B cell (primary cell): ENCODE measurements at regions not wholly inside any gene's neighbourhood (a gene's known extent, or its start where the extent isn't known, plus 50 kb on each side); places are given as distances from the start of the nearest gene placed in this dataset.

Experiments
- ATAC-seq: fragments of 200-7000 bp; cut with Tn5 transposase; one replicate; pipeline ENCODE4 v1.10.0; 2021; ENCODE audit warnings: low read depth, mild to moderate bottlenecking, moderate number of reproducible peaks, moderate library complexity
- CTCF ChIA-PET: fragments of 350-600 bp; sonication (Branson Sonifier 250); formaldehyde crosslinking; loops from one replicate; lab custom pipeline; 2021; ENCODE audit warnings: antibody characterized with exemption, inconsistent platforms; lab: Charles Lee
- POLR2A ChIA-PET: fragments of 350-600 bp; sonication (Branson Sonifier 250); formaldehyde crosslinking; loops from one replicate; lab custom pipeline; 2021; ENCODE audit warnings: antibody characterized with exemption; lab: Charles Lee
- DNase-seq: peaks from one replicate; pipeline ENCODE4 v3.0.0; 2013
- H2AFZ ChIP-seq: 2 replicates; pipeline ENCODE4 v1.6.1; 2012; ENCODE audit warnings: mild to moderate bottlenecking, low read depth, low read length; ENCODE audit not compliant: insufficient read depth, poor library complexity, severe bottlenecking
- H3K27ac ChIP-seq, 2 donors: 1 replicate in 1 of 2; 2 replicates in 1 of 2; pipeline ENCODE4 v1.5.1; 2012 to 2013; ENCODE audit warnings: low read length in 2 of 2, mild to moderate bottlenecking in 2 of 2, moderate library complexity in 1 of 2
- H3K27me3 ChIP-seq, 4 experiments: fragments of 200-600 bp in 1 of 4; sonication (generic) in 1 of 4; replicated peaks in 1 of 4; 1 replicate in 2 of 4; 2 replicates in 2 of 4; pipeline versions ENCODE4 v1.6.1 to v1.7.0; 2013 to 2016; ENCODE audit warnings: low read length in 3 of 4, mild to moderate bottlenecking in 2 of 4, mixed read lengths in 1 of 4, moderate library complexity in 1 of 4; ENCODE audit not compliant: insufficient read depth in 4 of 4, control insufficient read depth in 3 of 4; ENCODE audit errors: control extremely low read depth in 1 of 4
- H3K36me3 ChIP-seq, 2 experiments: replicated peaks in 1 of 2; 1 replicate in 1 of 2; 2 replicates in 1 of 2; pipeline versions ENCODE4 v1.6.1 to v1.7.1; 2013; ENCODE audit warnings: low read length in 1 of 2; ENCODE audit not compliant: insufficient read depth in 2 of 2, control insufficient read depth in 1 of 2; ENCODE audit errors: control extremely low read depth in 1 of 2, extremely low read depth in 1 of 2
- H3K4me1 ChIP-seq, 2 donors: fragments of 200-600 bp in 1 of 2; sonication (generic) in 1 of 2; 1 replicate in 1 of 2; 2 replicates in 1 of 2; pipeline versions ENCODE4 v1.5.1 to v1.6.1; 2013 to 2017; ENCODE audit warnings: low read length in 2 of 2; ENCODE audit not compliant: control insufficient read depth in 2 of 2, insufficient read depth in 2 of 2
- H3K4me2 ChIP-seq: replicated peaks from 2 replicates; pipeline ENCODE3; 2012; ENCODE audit warnings: mild to moderate bottlenecking, low read depth, low read length; ENCODE audit not compliant: poor library complexity, severe bottlenecking
- H3K4me3 ChIP-seq, 5 experiments: fragments of 200-600 bp in 1 of 5; sonication (generic) in 1 of 5; 1 replicate in 3 of 5; 2 replicates in 2 of 5; pipeline versions ENCODE4 v1.5.1 to v1.7.0; 2011 to 2016; ENCODE audit warnings: low read length in 4 of 5, mild to moderate bottlenecking in 4 of 5, low read depth in 2 of 5, control low read depth in 1 of 5, moderate library complexity in 1 of 5; ENCODE audit not compliant: insufficient read depth in 1 of 5; ENCODE audit errors: control extremely low read depth in 1 of 5, extremely low read depth in 1 of 5
- H3K79me2 ChIP-seq: fragments of 200-600 bp; sonication (generic); one replicate; pipeline ENCODE4 v1.6.0; 2016; ENCODE audit warnings: low read length; ENCODE audit not compliant: control insufficient read depth, insufficient read depth
- H3K9ac ChIP-seq: fragments of 200-600 bp; sonication (generic); 2 replicates; pipeline ENCODE4 v1.6.1; 2017; ENCODE audit warnings: mild to moderate bottlenecking, low read length, moderate library complexity
- H3K9me3 ChIP-seq, 3 donors: one replicate each; pipeline versions ENCODE4 v1.6.1 to v1.7.1; 2013; ENCODE audit warnings: low read length in 2 of 3; ENCODE audit not compliant: control insufficient read depth in 2 of 3, insufficient read depth in 1 of 3; ENCODE audit errors: control extremely low read depth in 1 of 3
- H4K20me1 ChIP-seq: 2 replicates; pipeline ENCODE4 v1.6.0; 2012; ENCODE audit warnings: mild to moderate bottlenecking, low read length; ENCODE audit not compliant: insufficient read depth, control insufficient read depth, poor library complexity, severe bottlenecking
- H3K27ac Mint-ChIP-seq: one replicate; pipeline ENCODE4 v1.8.0; 2021; ENCODE audit warnings: mixed read lengths
- H3K27me3 Mint-ChIP-seq: one replicate; pipeline ENCODE4 v1.8.0; 2021; ENCODE audit warnings: mixed read lengths
- H3K4me1 Mint-ChIP-seq: one replicate; pipeline ENCODE4 v1.8.0; 2021; ENCODE audit warnings: mixed read lengths
- H3K4me3 Mint-ChIP-seq: one replicate; pipeline ENCODE4 v1.8.0; 2021; ENCODE audit warnings: mixed read lengths
- H3K9me3 Mint-ChIP-seq: one replicate; pipeline ENCODE4 v1.8.0; 2022; ENCODE audit warnings: mixed read lengths; ENCODE audit not compliant: insufficient read depth
- CTCF ChIP-seq: fragments of 200-600 bp; IDR thresholded peaks from one replicate; pipeline ENCODE4 v1.8.0; 2022; ENCODE audit warnings: antibody characterized with exemption, mild to moderate bottlenecking
- EZH2 ChIP-seq: IDR thresholded peaks from 2 replicates; pipeline ENCODE4 v1.6.1; 2012; ENCODE audit warnings: borderline replicate concordance, low read depth, mild to moderate bottlenecking, moderate library complexity, low read length; ENCODE audit not compliant: insufficient read depth, poor library complexity, severe bottlenecking
- WGBS: methylation state at CpG from one replicate; pipeline ENCODE4 v1.1.5; 2013; ENCODE audit warnings: missing lambda C conversion rate; ENCODE audit not compliant: insufficient coverage; 5-methylcytosine and 5-hydroxymethylcytosine counted together
- intact Hi-C: fragments of 100-400 bp; cut with micrococcal nuclease; formaldehyde crosslinking; loops from one replicate; pipeline ENCODE4 v1.10.0; 2022

DNA sequence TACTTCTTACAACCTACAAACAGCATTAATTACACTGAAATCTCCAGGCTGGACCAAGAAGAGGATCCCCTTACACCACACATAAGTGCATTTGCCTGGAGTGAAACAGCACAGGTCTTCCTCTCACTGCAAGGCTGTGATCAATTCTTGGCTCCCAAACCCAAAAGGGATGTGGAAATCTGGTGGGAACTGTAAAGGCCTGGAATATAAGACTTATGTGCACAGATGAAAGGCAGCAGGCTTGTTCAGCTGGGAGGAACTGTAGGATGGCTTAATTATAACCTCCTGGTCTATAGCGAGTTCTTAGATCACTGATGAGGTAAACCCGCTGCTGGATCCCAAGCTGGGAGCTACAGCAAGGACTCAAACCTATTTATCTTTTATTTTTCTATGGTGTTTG, 182.9 kb upstream of the TNC start:
- Histone ChIP-seq H3K27ac (no peak overlapping the region), H3K79me2 (no peaks in the 10 kb centered on the region), H3K27me3 (no peaks in the 10 kb centered on the region), H3K36me3 (no peaks in the 10 kb centered on the region), H3K4me2 (no peak overlapping the region), H3K9ac (no peak overlapping the region), H2AFZ (no peak overlapping the region), H3K4me3 (no peak overlapping the region), H3K4me1 (no peaks in the 10 kb centered on the region), H4K20me1 (no peaks in the 10 kb centered on the region), H3K9me3 (no peaks in the 10 kb centered on the region)
- no peak for TF ChIP-seq CTCF
- no peak for TF ChIP-seq EZH2
- ATAC-seq (no peak), DNase-seq (no peak)
- no peaks in the 10 kb centered on the region for H3K9me3 Mint-ChIP-seq
- no peak overlapping the region for H3K4me3 Mint-ChIP-seq
- no peaks in the 10 kb centered on the region for H3K4me1 Mint-ChIP-seq
- ChIA-PET CTCF (no interaction called here), POLR2A (no interaction called here)
- no CpG with 5 or more reads among the region's 2 CpGs for WGBS
- intact Hi-C loops, result no loop called here
- H3K27ac Mint-ChIP-seq, result no peak overlapping the region
- no peaks in the 10 kb centered on the region for H3K27me3 Mint-ChIP-seq

DNA sequence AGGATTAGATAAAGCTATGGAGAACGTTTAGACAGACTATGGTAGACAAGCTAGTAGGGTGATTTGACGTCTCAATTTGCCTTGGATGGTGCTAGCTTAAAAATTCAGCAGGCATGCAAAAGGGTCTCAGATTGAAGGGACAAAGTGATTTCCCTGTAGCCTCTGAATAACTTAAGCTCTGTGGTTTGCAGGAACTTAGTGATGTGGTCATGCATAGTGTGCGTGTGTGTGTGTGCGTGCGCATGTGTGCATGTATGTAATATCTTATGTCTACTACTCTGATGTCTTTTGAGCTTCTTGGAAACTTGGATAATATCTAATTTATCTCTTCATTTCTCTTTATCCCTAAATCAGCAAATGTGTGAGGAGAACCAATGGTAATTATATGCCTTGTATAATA, 183.6 kb upstream of the TNC start:
- H3K4me3 Mint-ChIP-seq, result no peak overlapping the region
- H3K4me1 Mint-ChIP-seq, result no peaks in the 10 kb centered on the region
- no peaks in the 10 kb centered on the region for H3K9me3 Mint-ChIP-seq
- Histone ChIP-seq H4K20me1 (no peaks in the 10 kb centered on the region), H3K27ac (no peak overlapping the region), H2AFZ (no peak overlapping the region), H3K27me3 (no peaks in the 10 kb centered on the region), H3K79me2 (no peaks in the 10 kb centered on the region), H3K9me3 (no peaks in the 10 kb centered on the region), H3K4me2 (no peak overlapping the region), H3K9ac (no peak overlapping the region), H3K36me3 (no peaks in the 10 kb centered on the region), H3K4me3 (no peak overlapping the region), H3K4me1 (no peaks in the 10 kb centered on the region)
- no peak overlapping the region for H3K27ac Mint-ChIP-seq
- no peaks in the 10 kb centered on the region for H3K27me3 Mint-ChIP-seq
- ChIA-PET POLR2A (no interaction called here), CTCF (no interaction called here)
- no peak for TF ChIP-seq CTCF
- intact Hi-C loops, result no loop called here
- no peak for ATAC-seq
- DNase-seq, result no peak
- WGBS, result 79% methylated on average over 2 of the region's 5 CpGs
